ENCODE measurements at regions not wholly inside any gene's neighbourhood (a gene's known extent, or its start where the extent isn't known, plus 50 kb on each side); places are given as distances from the start of the nearest gene placed in this dataset.

DNA sequence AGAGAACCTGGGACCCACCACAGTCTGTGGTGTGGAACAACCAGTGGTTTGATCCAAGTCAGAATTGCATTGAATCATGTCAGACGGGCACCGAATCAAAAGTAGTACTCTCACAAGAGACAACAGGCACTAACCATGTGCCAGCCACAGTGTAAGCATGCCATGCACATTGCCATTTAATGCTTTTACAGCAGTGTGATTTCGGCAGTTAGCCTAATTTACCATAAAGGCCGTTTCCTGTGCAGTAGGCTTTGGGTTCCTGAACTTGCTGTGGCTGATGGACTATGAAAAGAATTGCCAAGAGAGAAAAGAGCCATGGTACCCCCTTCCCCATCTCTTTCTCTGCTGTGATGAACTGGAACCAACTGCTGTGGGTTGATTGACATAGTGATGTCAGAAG lies 540.6 kb downstream of the EBF1 start:
- TF ChIP-seq POLR2AphosphoS5 (IDR thresholded peaks at IDR 0.05; ENCODE audit: borderline replicate concordance, low read depth, low read length) = no peak
- TF ChIP-seq EZH2 (IDR thresholded peaks at IDR 0.05) = no peak
- no peak for TF ChIP-seq FOXP2 (optimal IDR thresholded peaks at IDR 0.05; ENCODE audit: control extremely low read depth, extremely low read length, insufficient read depth)

Data from SK-N-MC (cell line).